HCT116 (cell line): ENCODE measurements at regions not wholly inside any gene's neighbourhood (a gene's known extent, or its start where the extent isn't known, plus 50 kb on each side); places are given as distances from the start of the nearest gene placed in this dataset.

ENCODE experiments used
- ATAC-seq: fragments of 200-7000 bp; cut with Tn5 transposase; 2 replicates; pipeline ENCODE4 v1.9.1; 2020; ENCODE audit warnings: mild to moderate bottlenecking, moderate library complexity
- BruUV-seq: library from RNA; stranded (reverse); fragments of 400-500 nt; replicated peaks from 2 replicates; lab custom pipeline; 2021; lab: Mats Ljungman, UMichigan
- CTCF ChIA-PET: fragments of 300-600 bp; sonication (Branson Sonifier 250); formaldehyde crosslinking; loops from one replicate; lab custom pipeline; 2021; ENCODE audit warnings: antibody characterized with exemption; lab: Charles Lee
- POLR2A ChIA-PET: fragments of 300-600, 350-600 bp; sonication (Branson Sonifier 250); formaldehyde crosslinking; loops from one replicate; lab custom pipeline; 2021; ENCODE audit warnings: antibody characterized with exemption; lab: Charles Lee
- RAD21 ChIA-PET, 2 experiments: fragments of 300-600 bp; sonication (Branson Sonifier 250); formaldehyde crosslinking; loops; one replicate each; lab custom pipeline; 2023; ENCODE audit warnings: low total read pairs in 2 of 2; ENCODE audit not compliant: uncharacterized antibody in 2 of 2, unreplicated experiment in 2 of 2, low non-redundant PET in 1 of 2; lab: Charles Lee
- DNase-seq: peaks from one replicate; pipeline ENCODE4 v3.0.0-alpha.2; 2010; ENCODE audit warnings: low read depth, low spot score
- H2AFZ ChIP-seq: fragments of 200-600 bp; shearing (Covaris generic), sonication (generic); 2 replicates; pipeline ENCODE4 v1.6.1; 2017; ENCODE audit warnings: low read depth, mixed run types, mixed read lengths, antibody characterized with exemption, low read length; ENCODE audit not compliant: poor library complexity, severe bottlenecking
- H3K27ac ChIP-seq: 2 replicates; pipeline ENCODE4 v1.5.1; 2012; ENCODE audit warnings: low read depth, low read length
- H3K27me3 ChIP-seq: fragments of 200-600 bp; sonication (generic); 2 replicates; pipeline ENCODE4 v1.6.1; 2016; ENCODE audit warnings: mixed run types, low read length, mixed read lengths; ENCODE audit not compliant: insufficient read depth
- H3K36me3 ChIP-seq, 2 experiments: fragments of 200-500 bp in 1 of 2; fragments of 200-600 bp in 1 of 2; sonication (Bioruptor generic) in 1 of 2; sonication (generic) in 1 of 2; 2 replicates each; pipeline versions ENCODE4 v1.5.1 to v1.6.1; 2014 to 2016; ENCODE audit warnings: low read length in 2 of 2, inconsistent platforms in 1 of 2, mixed read lengths in 1 of 2, mixed run types in 1 of 2; ENCODE audit not compliant: insufficient read depth in 2 of 2, control insufficient read depth in 1 of 2
- H3K4me1 ChIP-seq, 2 experiments: fragments of 200-600 bp in 1 of 2; sonication (generic) in 1 of 2; 2 replicates each; pipeline versions ENCODE4 v1.5.1 to v1.6.1; 2012 to 2017; ENCODE audit warnings: low read length in 2 of 2, inconsistent platforms in 1 of 2, mild to moderate bottlenecking in 1 of 2, mixed read lengths in 1 of 2, mixed run types in 1 of 2, moderate library complexity in 1 of 2; ENCODE audit not compliant: insufficient read depth in 2 of 2, control insufficient read depth in 1 of 2
- H3K4me2 ChIP-seq: fragments of 200-600 bp; sonication (generic); 2 replicates; pipeline ENCODE4 v1.6.1; 2017; ENCODE audit warnings: mixed run types, low read length, mixed read lengths
- H3K4me3 ChIP-seq, 2 experiments: fragments of 200-600 bp in 1 of 2; sonication (generic) in 1 of 2; replicated peaks in 1 of 2; 2 replicates each; pipeline ENCODE4 v1.5.1; 2011 to 2016; ENCODE audit warnings: low read length in 2 of 2, control low read depth in 1 of 2, low read depth in 1 of 2, mild to moderate bottlenecking in 1 of 2, mixed read lengths in 1 of 2, mixed run types in 1 of 2
- H3K79me2 ChIP-seq: fragments of 200-600 bp; sonication (generic); 2 replicates; pipeline ENCODE4 v1.6.1; 2017; ENCODE audit warnings: mild to moderate bottlenecking, mixed run types, low read length, moderate library complexity, mixed read lengths; ENCODE audit not compliant: insufficient read depth
- H3K9ac ChIP-seq: fragments of 200-600 bp; sonication (generic); 2 replicates; pipeline ENCODE4 v1.6.1; 2016; ENCODE audit warnings: low read length, mixed read lengths
- H3K9me2 ChIP-seq: fragments of 200-600 bp; sonication (generic), shearing (Covaris generic); 2 replicates; pipeline ENCODE4 v1.6.1; 2017; ENCODE audit warnings: mixed run types, mild to moderate bottlenecking, moderate library complexity; ENCODE audit not compliant: insufficient read depth
- H3K9me3 ChIP-seq, 2 experiments: fragments of 200-500 bp in 1 of 2; fragments of 200-600 bp in 1 of 2; sonication (Bioruptor generic) in 1 of 2; sonication (generic) in 1 of 2; 2 replicates each; pipeline ENCODE4 v1.6.1; 2014 to 2017; ENCODE audit warnings: low read length in 2 of 2, mixed read lengths in 2 of 2, inconsistent platforms in 1 of 2, low read depth in 1 of 2, mild to moderate bottlenecking in 1 of 2, mixed run types in 1 of 2, moderate library complexity in 1 of 2; ENCODE audit not compliant: control insufficient read depth in 1 of 2, insufficient read depth in 1 of 2
- H4K20me1 ChIP-seq: fragments of 200-600 bp; sonication (generic), shearing (Covaris generic); 2 replicates; pipeline ENCODE4 v1.6.1; 2017; ENCODE audit warnings: mixed run types, mild to moderate bottlenecking, moderate library complexity; ENCODE audit not compliant: insufficient read depth
- CEBPB ChIP-seq: IDR thresholded peaks from 2 replicates; pipeline ENCODE4 v1.6.1; 2012; ENCODE audit warnings: low read depth
- EGR1 ChIP-seq: IDR thresholded peaks from 2 replicates; pipeline ENCODE4 v1.6.1; 2012; ENCODE audit warnings: low read depth
- ELF1 ChIP-seq: IDR thresholded peaks from 2 replicates; pipeline ENCODE4 v1.6.1; 2012; ENCODE audit warnings: low read depth, borderline replicate concordance
- FOSL1 ChIP-seq: IDR thresholded peaks from 2 replicates; pipeline ENCODE4 v1.6.1; 2012; ENCODE audit warnings: low read depth
- JUND ChIP-seq: IDR thresholded peaks from 2 replicates; pipeline ENCODE4 v1.6.1; 2012
- POLR2A ChIP-seq: IDR thresholded peaks from 2 replicates; pipeline ENCODE4 v1.7.0; 2011; ENCODE audit warnings: borderline replicate concordance; ENCODE audit not compliant: insufficient read depth, insufficient read length; ENCODE audit errors: extremely low read depth
- POLR2AphosphoS5 ChIP-seq: IDR thresholded peaks from 2 replicates; pipeline ENCODE4 v1.6.1; 2011; ENCODE audit warnings: mild to moderate bottlenecking, low read depth, low read length, moderate library complexity
- REST ChIP-seq: IDR thresholded peaks from 2 replicates; pipeline ENCODE4 v1.6.1; 2012; ENCODE audit warnings: low read depth
- SP1 ChIP-seq: IDR thresholded peaks from 2 replicates; pipeline ENCODE4 v1.6.1; 2012; ENCODE audit warnings: low read depth
- SRF ChIP-seq: IDR thresholded peaks from 2 replicates; pipeline ENCODE4 v1.6.1; 2012; ENCODE audit warnings: low read depth
- TCF7L2 ChIP-seq: IDR thresholded peaks from 2 replicates; pipeline ENCODE4 v1.7.0; 2011; ENCODE audit warnings: borderline replicate concordance, inconsistent platforms; ENCODE audit not compliant: insufficient read depth, insufficient read length; ENCODE audit errors: extremely low read depth
- YY1 ChIP-seq: IDR thresholded peaks from 2 replicates; pipeline ENCODE4 v1.6.1; 2011; ENCODE audit warnings: low read length, low read depth, moderate library complexity, mild to moderate bottlenecking; ENCODE audit not compliant: insufficient replicate concordance; ENCODE audit errors: extremely low read depth
- intact Hi-C: fragments of 100-400 bp; cut with micrococcal nuclease; formaldehyde crosslinking; loops from 2 replicates; pipeline ENCODE4 v1.10.0; 2022
- TF ChIP-seq, protein P1 (sequence below): IDR thresholded peaks from 2 replicates; pipeline ENCODE4 v1.6.1; 2011; ENCODE audit warnings: mild to moderate bottlenecking, low read length, moderate library complexity; ENCODE audit not compliant: insufficient replicate concordance; ENCODE audit errors: extremely low read depth

GRCh38 chr13:111513766-111514609, 193.5 kb downstream of the TEX29 start (continued):
- TF ChIP-seq, protein P1, sequence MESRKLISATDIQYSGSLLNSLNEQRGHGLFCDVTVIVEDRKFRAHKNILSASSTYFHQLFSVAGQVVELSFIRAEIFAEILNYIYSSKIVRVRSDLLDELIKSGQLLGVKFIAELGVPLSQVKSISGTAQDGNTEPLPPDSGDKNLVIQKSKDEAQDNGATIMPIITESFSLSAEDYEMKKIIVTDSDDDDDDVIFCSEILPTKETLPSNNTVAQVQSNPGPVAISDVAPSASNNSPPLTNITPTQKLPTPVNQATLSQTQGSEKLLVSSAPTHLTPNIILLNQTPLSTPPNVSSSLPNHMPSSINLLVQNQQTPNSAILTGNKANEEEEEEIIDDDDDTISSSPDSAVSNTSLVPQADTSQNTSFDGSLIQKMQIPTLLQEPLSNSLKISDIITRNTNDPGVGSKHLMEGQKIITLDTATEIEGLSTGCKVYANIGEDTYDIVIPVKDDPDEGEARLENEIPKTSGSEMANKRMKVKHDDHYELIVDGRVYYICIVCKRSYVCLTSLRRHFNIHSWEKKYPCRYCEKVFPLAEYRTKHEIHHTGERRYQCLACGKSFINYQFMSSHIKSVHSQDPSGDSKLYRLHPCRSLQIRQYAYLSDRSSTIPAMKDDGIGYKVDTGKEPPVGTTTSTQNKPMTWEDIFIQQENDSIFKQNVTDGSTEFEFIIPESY: no peak

- Histone ChIP-seq H3K27me3 (peaks cover 14% of the 10 kb centered on the region; the same call in 1 of the 2 replicates), H3K4me2 (no peak overlapping the region), H4K20me1 (no peaks in the 10 kb centered on the region), H3K36me3 (no peaks in the 10 kb centered on the region), H3K27ac (no peak overlapping the region), H3K9ac (no peak overlapping the region), H3K4me1 (no peaks in the 10 kb centered on the region), H2AFZ (no peak overlapping the region), H3K79me2 (no peaks in the 10 kb centered on the region), H3K9me3 (no peaks in the 10 kb centered on the region), H3K4me3 (no peak overlapping the region), H3K9me2 (no peaks in the 10 kb centered on the region)
- TF ChIP-seq ELF1 (no peak), POLR2AphosphoS5 (no peak), FOSL1 (no peak), YY1 (no peak), SRF (no peak), JUND (no peak), CEBPB (no peak), POLR2A (no peak), TCF7L2 (no peak), REST (no peak), EGR1 (no peak), SP1 (no peak)
- intact Hi-C loops: no loop called here
- RAD21 ChIA-PET: no interaction called here
- ATAC-seq (no peak), DNase-seq (no peak)
- CTCF ChIA-PET: no interaction called here
- BruUV-seq: no TSS peak
- POLR2A ChIA-PET: no interaction called here
Observed at GRCh38 chr13:111514610-111515306, 194.3 kb downstream of the TEX29 start.
